ENCODE measurements at regions not wholly inside any gene's neighbourhood (a gene's known extent, or its start where the extent isn't known, plus 50 kb on each side); places are given as distances from the start of the nearest gene placed in this dataset.

GRCh38 chr20:53760025-53760441 lies 166.4 kb upstream of the ZNF217 start:
- Histone ChIP-seq H3K36me3 (ENCODE audit: insufficient read depth, low read length) (no peaks in the 10 kb centered on the region), H3K27ac (no peak overlapping the region), H3K9ac (ENCODE audit: insufficient read length) (no peak overlapping the region), H3K9me3 (ENCODE audit: low read depth, low read length) (no peaks in the 10 kb centered on the region), H3K4me3 (no peak overlapping the region)
- no peak for DNase-seq (ENCODE audit: low read depth, low spot score)
- TF ChIP-seq EZH2 (IDR thresholded peaks at IDR 0.05) (no peak), FOXP2 (optimal IDR thresholded peaks at IDR 0.05; ENCODE audit: control extremely low read depth, extremely low read length, insufficient read depth) (no peak), POLR2AphosphoS5 (IDR thresholded peaks at IDR 0.05; ENCODE audit: borderline replicate concordance, low read depth, low read length) (no peak)

GRCh38 chr20:53757472-53757913 lies 163.9 kb upstream of the ZNF217 start:
- Histone ChIP-seq H3K27ac (no peak overlapping the region), H3K9ac (ENCODE audit: insufficient read length) (no peak overlapping the region), H3K36me3 (ENCODE audit: insufficient read depth, low read length) (no peaks in the 10 kb centered on the region), H3K9me3 (ENCODE audit: low read depth, low read length) (no peaks in the 10 kb centered on the region), H3K4me3 (no peak overlapping the region)
- DNase-seq (ENCODE audit: low read depth, low spot score), result no peak
- TF ChIP-seq POLR2AphosphoS5 (IDR thresholded peaks at IDR 0.05; ENCODE audit: borderline replicate concordance, low read depth, low read length), result no peak
- no peak for TF ChIP-seq FOXP2 (optimal IDR thresholded peaks at IDR 0.05; ENCODE audit: control extremely low read depth, extremely low read length, insufficient read depth)
- no peak for TF ChIP-seq EZH2 (IDR thresholded peaks at IDR 0.05)

GRCh38 chr20:53755733-53756531 lies 162.3 kb upstream of the ZNF217 start:
- no peak for DNase-seq (ENCODE audit: low read depth, low spot score)
- 0 out of 2 replicates have a peak overlapping the region, but pooled peaks have one; percentile 26 for H3K27ac ChIP-seq
- TF ChIP-seq EZH2 (IDR thresholded peaks at IDR 0.05) (no peak), POLR2AphosphoS5 (IDR thresholded peaks at IDR 0.05; ENCODE audit: borderline replicate concordance, low read depth, low read length) (no peak), FOXP2 (optimal IDR thresholded peaks at IDR 0.05; ENCODE audit: control extremely low read depth, extremely low read length, insufficient read depth) (no peak)
- H3K9me3 ChIP-seq (ENCODE audit: low read depth, low read length), result no peaks in the 10 kb centered on the region
- H3K4me3 ChIP-seq, result no peak overlapping the region
- H3K36me3 ChIP-seq (ENCODE audit: insufficient read depth, low read length), result no peaks in the 10 kb centered on the region
- H3K9ac ChIP-seq (ENCODE audit: insufficient read length), result no peak overlapping the region

- Histone ChIP-seq H3K9ac (ENCODE audit: insufficient read length) (no peak overlapping the region), H3K4me3 (peak overlapping the region; percentile 29; the same call in 1 of the 2 replicates), H3K9me3 (ENCODE audit: low read depth, low read length) (no peaks in the 10 kb centered on the region), H3K27ac (peak overlapping the region; percentile 99), H3K36me3 (ENCODE audit: insufficient read depth, low read length) (no peaks in the 10 kb centered on the region)
- DNase-seq (ENCODE audit: low read depth, low spot score), result no peak
- TF ChIP-seq EZH2 (IDR thresholded peaks at IDR 0.05) (no peak), POLR2AphosphoS5 (IDR thresholded peaks at IDR 0.05; ENCODE audit: borderline replicate concordance, low read depth, low read length) (no peak), FOXP2 (optimal IDR thresholded peaks at IDR 0.05; ENCODE audit: control extremely low read depth, extremely low read length, insufficient read depth) (no peak)
These were observed 160.3 kb upstream of the ZNF217 start for GRCh38 chr20:53753880-53754459.

DNA sequence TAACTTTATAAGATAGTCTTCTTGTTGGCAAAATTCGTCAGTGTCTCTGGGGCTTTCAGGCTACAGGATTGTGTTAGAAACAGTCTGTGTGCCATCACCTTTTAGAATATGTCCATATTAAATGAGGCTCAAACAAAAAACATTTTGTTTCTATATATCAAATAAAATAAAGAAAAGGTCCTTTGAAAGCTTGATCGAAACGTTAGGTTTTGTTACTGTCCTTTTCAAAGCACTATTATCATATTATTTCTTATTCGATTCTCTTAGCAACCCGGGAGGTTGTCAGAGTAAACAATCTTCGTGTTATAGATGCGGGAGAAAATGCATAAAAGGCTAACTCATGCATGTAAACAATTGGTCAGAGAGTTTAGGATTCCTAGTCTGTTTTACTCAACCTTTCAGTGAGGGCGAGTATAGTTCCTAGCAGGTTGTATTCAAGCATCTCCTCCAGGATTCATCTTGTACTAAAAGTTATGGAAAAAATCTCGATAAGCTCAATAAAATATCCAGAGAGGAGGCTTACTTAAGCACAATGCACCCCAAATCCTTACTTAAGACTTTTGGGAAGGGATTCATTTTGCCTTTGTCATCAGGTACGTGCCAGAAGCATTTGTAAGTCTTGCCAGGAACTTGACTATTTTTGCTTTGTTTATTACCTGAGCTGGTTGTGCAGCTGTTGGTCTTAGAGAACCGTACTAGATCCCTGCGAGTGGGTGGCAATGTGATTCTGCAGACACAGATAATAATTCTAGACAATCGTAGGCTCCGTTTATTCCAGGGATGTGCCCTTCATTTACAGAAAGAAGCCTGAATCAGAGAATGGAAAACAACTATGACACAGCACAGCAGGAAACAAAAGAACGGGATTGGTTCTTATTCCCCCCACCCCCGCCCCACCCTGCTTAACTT lies 159.6 kb upstream of the ZNF217 start:
- H3K36me3 ChIP-seq (ENCODE audit: insufficient read depth, low read length), result no peaks in the 10 kb centered on the region
- peak overlapping the region; percentile 29 for H3K4me3 ChIP-seq
- TF ChIP-seq POLR2AphosphoS5 (IDR thresholded peaks at IDR 0.05; ENCODE audit: borderline replicate concordance, low read depth, low read length) (0 out of 2 replicates have a peak, but pooled peaks have one; percentile 29), FOXP2 (optimal IDR thresholded peaks at IDR 0.05; ENCODE audit: control extremely low read depth, extremely low read length, insufficient read depth) (no peak)
- peak overlapping the region; percentile 99 for H3K27ac ChIP-seq
- H3K9me3 ChIP-seq (ENCODE audit: low read depth, low read length), result no peaks in the 10 kb centered on the region
- peak overlapping the region; percentile 20 for H3K9ac ChIP-seq (ENCODE audit: insufficient read length)
- DNase-seq (ENCODE audit: low read depth, low spot score), result no peak

DNA sequence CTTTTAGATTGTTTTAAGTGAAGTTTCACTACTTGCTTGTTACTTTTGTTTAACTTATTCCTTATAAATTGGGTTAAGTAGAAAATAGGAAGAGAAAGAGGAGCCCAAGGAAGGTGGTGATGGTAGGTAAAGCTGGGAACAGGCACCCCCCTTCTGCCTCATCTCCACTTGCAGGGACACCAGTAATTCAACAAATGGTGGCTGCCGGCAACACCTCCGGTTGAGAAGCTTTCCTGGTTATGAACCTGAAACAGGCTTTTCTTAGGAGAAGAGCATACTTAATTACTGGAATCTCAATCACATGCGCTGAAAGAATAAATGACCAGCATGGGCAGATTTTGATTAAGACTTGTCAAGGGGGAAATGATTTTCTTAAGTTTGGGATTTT lies 158.9 kb upstream of the ZNF217 start:
- no peak for TF ChIP-seq EZH2 (IDR thresholded peaks at IDR 0.05)
- TF ChIP-seq POLR2AphosphoS5 (IDR thresholded peaks at IDR 0.05; ENCODE audit: borderline replicate concordance, low read depth, low read length), result no peak
- no peak for TF ChIP-seq FOXP2 (optimal IDR thresholded peaks at IDR 0.05; ENCODE audit: control extremely low read depth, extremely low read length, insufficient read depth)
- DNase-seq (ENCODE audit: low read depth, low spot score), result no peak
- Histone ChIP-seq H3K4me3 (no peak overlapping the region), H3K9ac (ENCODE audit: insufficient read length) (no peak overlapping the region), H3K9me3 (ENCODE audit: low read depth, low read length) (no peaks in the 10 kb centered on the region), H3K27ac (peak overlapping the region; percentile 99), H3K36me3 (ENCODE audit: insufficient read depth, low read length) (no peaks in the 10 kb centered on the region)

DNA sequence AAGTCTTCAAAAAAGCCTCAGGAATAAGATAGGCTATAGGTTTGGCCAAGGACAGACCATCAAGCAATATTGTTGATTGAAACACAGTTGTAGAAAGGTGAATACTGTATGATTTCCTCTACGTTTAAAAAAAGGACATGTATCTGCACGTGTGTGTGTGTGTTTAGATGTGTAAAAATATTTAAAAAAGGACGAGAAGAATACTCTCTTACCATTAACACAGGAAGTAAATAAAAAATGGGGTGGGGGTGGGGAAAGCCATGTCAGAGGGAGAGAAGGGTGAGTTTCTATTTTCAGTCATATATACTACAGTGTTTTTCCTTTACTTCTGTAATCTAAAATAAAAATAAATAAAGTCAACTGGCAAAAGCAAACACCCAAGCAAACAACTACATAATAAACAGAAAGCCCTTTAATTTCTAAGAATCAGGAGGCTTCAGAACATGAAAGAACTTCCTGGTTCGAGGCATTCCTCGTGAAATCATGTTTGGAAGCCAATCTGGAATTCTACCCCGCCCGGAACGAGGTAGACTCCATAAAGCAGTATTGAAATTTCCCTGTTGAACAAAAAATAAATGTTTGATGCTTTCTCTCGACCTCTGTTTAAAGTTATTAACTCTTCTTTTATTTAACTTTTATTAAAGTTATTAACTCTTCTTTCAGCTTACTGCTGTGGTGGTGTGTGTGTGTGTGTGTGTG lies 158.1 kb upstream of the ZNF217 start:
- Histone ChIP-seq H3K9me3 (ENCODE audit: low read depth, low read length) (no peaks in the 10 kb centered on the region), H3K4me3 (peak overlapping the region; percentile 71), H3K9ac (ENCODE audit: insufficient read length) (peak overlapping the region; percentile 60), H3K36me3 (ENCODE audit: insufficient read depth, low read length) (no peaks in the 10 kb centered on the region), H3K27ac (peak overlapping the region; percentile 99)
- DNase-seq (ENCODE audit: low read depth, low spot score), result no peak
- TF ChIP-seq FOXP2 (optimal IDR thresholded peaks at IDR 0.05; ENCODE audit: control extremely low read depth, extremely low read length, insufficient read depth) (no peak), POLR2AphosphoS5 (IDR thresholded peaks at IDR 0.05; ENCODE audit: borderline replicate concordance, low read depth, low read length) (no peak), EZH2 (IDR thresholded peaks at IDR 0.05) (no peak)

All from SK-N-MC (cell line).